ENCODE measurements at regions not wholly inside any gene's neighbourhood (a gene's known extent, or its start where the extent isn't known, plus 50 kb on each side); places are given as distances from the start of the nearest gene placed in this dataset.

GRCh38 chr22:33971561-33971961 lies 51.3 kb upstream of the LARGE1 start:
- Histone ChIP-seq H3K4me1 (no peaks in the 10 kb centered on the region), H3K27ac (replicated peaks in 1 of 4) (no peak overlapping the region), H3K9me3 (no peaks in the 10 kb centered on the region), H3K4me3 (no peak overlapping the region), H3K36me3 (no peaks in the 10 kb centered on the region), H3K27me3 (peaks cover 0 to 10% (median 0%) of the 10 kb centered on the region in 4 donors)
- intact Hi-C loops (cut with DNase I), result no loop called here
- no peak for DNase-seq (ENCODE audit: extremely low spot score)
- WGBS, result 71% methylated on average over 4 of the region's 4 CpGs
- TF ChIP-seq POLR2AphosphoS5 (IDR thresholded peaks at IDR 0.05) (no peak), POLR2A (IDR thresholded peaks at IDR 0.05; ENCODE audit: low read depth) (no peak)
- TF ChIP-seq, protein P1, sequence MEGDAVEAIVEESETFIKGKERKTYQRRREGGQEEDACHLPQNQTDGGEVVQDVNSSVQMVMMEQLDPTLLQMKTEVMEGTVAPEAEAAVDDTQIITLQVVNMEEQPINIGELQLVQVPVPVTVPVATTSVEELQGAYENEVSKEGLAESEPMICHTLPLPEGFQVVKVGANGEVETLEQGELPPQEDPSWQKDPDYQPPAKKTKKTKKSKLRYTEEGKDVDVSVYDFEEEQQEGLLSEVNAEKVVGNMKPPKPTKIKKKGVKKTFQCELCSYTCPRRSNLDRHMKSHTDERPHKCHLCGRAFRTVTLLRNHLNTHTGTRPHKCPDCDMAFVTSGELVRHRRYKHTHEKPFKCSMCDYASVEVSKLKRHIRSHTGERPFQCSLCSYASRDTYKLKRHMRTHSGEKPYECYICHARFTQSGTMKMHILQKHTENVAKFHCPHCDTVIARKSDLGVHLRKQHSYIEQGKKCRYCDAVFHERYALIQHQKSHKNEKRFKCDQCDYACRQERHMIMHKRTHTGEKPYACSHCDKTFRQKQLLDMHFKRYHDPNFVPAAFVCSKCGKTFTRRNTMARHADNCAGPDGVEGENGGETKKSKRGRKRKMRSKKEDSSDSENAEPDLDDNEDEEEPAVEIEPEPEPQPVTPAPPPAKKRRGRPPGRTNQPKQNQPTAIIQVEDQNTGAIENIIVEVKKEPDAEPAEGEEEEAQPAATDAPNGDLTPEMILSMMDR (IDR thresholded peaks at IDR 0.05), result no peak

DNA sequence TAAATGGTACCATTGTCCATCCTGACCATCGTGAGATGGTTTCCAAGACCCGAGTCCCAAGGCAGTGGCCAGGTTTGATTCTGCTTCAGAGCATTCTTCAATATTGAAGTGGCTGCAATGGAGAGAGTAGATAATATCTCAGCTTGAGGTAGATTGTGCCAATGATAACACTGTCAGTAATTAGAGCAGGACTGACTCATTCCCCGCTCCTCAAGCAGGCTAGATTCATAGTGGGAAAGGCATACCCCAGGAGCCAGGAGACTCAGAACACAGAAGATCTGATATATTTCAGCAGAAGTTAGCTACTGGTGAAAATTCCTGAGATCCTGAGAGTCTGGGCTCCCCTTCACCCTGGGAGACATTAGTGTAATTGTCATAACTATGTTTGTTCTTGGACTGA lies 55.6 kb upstream of the LARGE1 start:
- Histone ChIP-seq H3K4me3 (no peak overlapping the region), H3K27me3 (peaks cover 0 to 10% (median 0%) of the 10 kb centered on the region in 4 donors), H3K27ac (replicated peaks in 1 of 4) (no peak overlapping the region), H3K4me1 (no peaks in the 10 kb centered on the region), H3K9me3 (no peaks in the 10 kb centered on the region), H3K36me3 (no peaks in the 10 kb centered on the region)
- intact Hi-C loops (cut with DNase I), result no loop called here
- TF ChIP-seq EP300 (IDR thresholded peaks at IDR 0.05) (no peak), POLR2AphosphoS5 (IDR thresholded peaks at IDR 0.05) (no peak), POLR2A (IDR thresholded peaks at IDR 0.05; ENCODE audit: low read depth) (no peak)
- TF ChIP-seq, protein P1 (IDR thresholded peaks at IDR 0.05), result no peak
- DNase-seq (ENCODE audit: extremely low spot score), result peak; percentile 39
- WGBS, result 93% methylated on average over 3 of the region's 3 CpGs

GRCh38 chr22:33983558-33983957 lies 63.3 kb upstream of the LARGE1 start:
- DNase-seq (ENCODE audit: extremely low spot score), result peak; percentile 29
- H3K27ac ChIP-seq (replicated peaks in 1 of 4), result no peak overlapping the region
- intact Hi-C loops (cut with DNase I), result no loop called here

DNA sequence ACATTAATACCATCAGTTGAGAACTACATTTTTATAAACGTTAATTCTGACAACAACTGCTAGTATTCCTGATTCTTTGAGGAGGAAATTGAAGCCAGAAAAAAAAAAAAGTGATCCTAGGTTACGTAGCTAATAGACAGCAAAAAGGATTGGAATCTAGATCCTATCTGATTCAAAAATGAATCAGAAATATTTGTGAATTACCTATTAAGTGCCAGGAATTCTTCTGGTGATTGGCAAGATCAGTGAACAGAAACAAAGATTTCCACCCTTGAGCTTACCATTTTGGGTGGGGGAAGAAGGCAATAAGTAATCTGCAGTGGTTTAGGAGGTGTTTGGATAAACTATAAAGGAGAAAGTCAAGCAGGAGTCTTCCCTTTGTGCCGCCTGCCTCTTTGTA lies 63.9 kb upstream of the LARGE1 start:
- Histone ChIP-seq H3K9me3 (no peaks in the 10 kb centered on the region), H3K27me3 (no peaks in the 10 kb centered on the region), H3K36me3 (no peaks in the 10 kb centered on the region), H3K27ac (replicated peaks in 1 of 4) (no peak overlapping the region), H3K4me1 (peaks cover 0 to 12% (median 4%) of the 10 kb centered on the region in 4 donors), H3K4me3 (no peak overlapping the region)
- intact Hi-C loops (cut with DNase I), result no loop called here
- no peak for TF ChIP-seq POLR2A (IDR thresholded peaks at IDR 0.05; ENCODE audit: low read depth)
- TF ChIP-seq, protein P1 (IDR thresholded peaks at IDR 0.05), result no peak
- no peak for TF ChIP-seq EP300 (IDR thresholded peaks at IDR 0.05)
- no peak for TF ChIP-seq POLR2AphosphoS5 (IDR thresholded peaks at IDR 0.05)
- 72% methylated on average over 3 of the region's 3 CpGs for WGBS
- DNase-seq (ENCODE audit: extremely low spot score), result peak; percentile 14

More at GRCh38 chr22:33983558-33983957, 63.3 kb upstream of the LARGE1 start:
- H3K9me3 ChIP-seq, result no peaks in the 10 kb centered on the region
- no peak for TF ChIP-seq POLR2AphosphoS5 (IDR thresholded peaks at IDR 0.05)
- no peak for TF ChIP-seq POLR2A (IDR thresholded peaks at IDR 0.05; ENCODE audit: low read depth)
- TF ChIP-seq EP300 (IDR thresholded peaks at IDR 0.05), result no peak
- TF ChIP-seq, protein P1 (IDR thresholded peaks at IDR 0.05), result no peak
- no peaks in the 10 kb centered on the region for H3K27me3 ChIP-seq
- no peak overlapping the region for H3K4me3 ChIP-seq
- H3K4me1 ChIP-seq, result peaks cover 0 to 12% (median 4%) of the 10 kb centered on the region in 4 donors
- no peaks in the 10 kb centered on the region for H3K36me3 ChIP-seq

- no peaks in the 10 kb centered on the region for H3K27me3 ChIP-seq
- 61% methylated on average over 8 of the region's 8 CpGs for WGBS
- H3K4me1 ChIP-seq, result peaks cover 0 to 12% (median 4%) of the 10 kb centered on the region in 4 donors
- no peak for TF ChIP-seq POLR2A (IDR thresholded peaks at IDR 0.05; ENCODE audit: low read depth)
- no peak for TF ChIP-seq POLR2AphosphoS5 (IDR thresholded peaks at IDR 0.05)
- H3K27ac ChIP-seq (replicated peaks in 1 of 4), result no peak overlapping the region
- no peaks in the 10 kb centered on the region for H3K9me3 ChIP-seq
- DNase-seq (ENCODE audit: extremely low spot score), result peak; percentile 79
- H3K4me3 ChIP-seq, result no peak overlapping the region
- intact Hi-C loops (cut with DNase I), result no loop called here
- H3K36me3 ChIP-seq, result no peaks in the 10 kb centered on the region
These were observed 64.5 kb upstream of the LARGE1 start for GRCh38 chr22:33984656-33985285.
